ENCODE measurements at regions not wholly inside any gene's neighbourhood (a gene's known extent, or its start where the extent isn't known, plus 50 kb on each side); places are given as distances from the start of the nearest gene placed in this dataset.

DNA sequence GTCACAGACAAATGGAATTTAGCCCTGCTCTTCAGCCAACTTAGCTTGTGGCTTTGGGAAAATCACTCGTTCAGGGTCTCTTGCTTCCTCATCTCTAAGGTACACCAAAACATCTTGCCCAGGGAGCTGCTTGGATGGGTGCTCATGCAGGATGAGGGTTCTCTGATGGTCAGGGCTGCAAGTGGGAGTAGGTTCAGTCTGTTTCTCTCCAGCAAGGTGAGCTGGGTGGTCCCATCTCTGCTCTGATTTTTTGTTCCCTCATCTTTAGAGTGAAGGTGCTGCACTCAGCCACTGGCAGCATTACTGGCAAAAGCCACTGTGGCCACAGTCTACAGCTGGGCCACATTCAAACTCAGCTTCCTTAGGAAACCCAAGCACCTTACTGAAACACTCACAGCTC is 149.9 kb upstream of the GPR26 start:
- POLR2A ChIA-PET: no interaction called here
- Mint-ChIP-seq H3K4me3 (no peak overlapping the region), H3K4me1 (ENCODE audit: low read depth) (no peaks in the 10 kb centered on the region), H3K9me3 (ENCODE audit: insufficient read depth) (no peaks in the 10 kb centered on the region), H3K27ac (no peak overlapping the region), H3K27me3 (ENCODE audit: low read depth) (no peaks in the 10 kb centered on the region), H3K36me3 (ENCODE audit: low read depth) (no peaks in the 10 kb centered on the region)
- no peak for DNase-seq
- ATAC-seq: no peak
- CTCF ChIA-PET: interaction anchor here (0.9 kb wide), 1 partner anchor 42 kb away, joined by 3 read pairs; no protein-coding TSS in a partner anchor

GRCh38 chr10:123517426-123517825 is 148.7 kb upstream of the GPR26 start:
- H3K4me3 Mint-ChIP-seq: no peak overlapping the region
- no peaks in the 10 kb centered on the region for H3K4me1 Mint-ChIP-seq (ENCODE audit: low read depth)
- no peak for DNase-seq
- ATAC-seq: no peak
- H3K27ac Mint-ChIP-seq: no peak overlapping the region
- no peaks in the 10 kb centered on the region for H3K36me3 Mint-ChIP-seq (ENCODE audit: low read depth)
- no peaks in the 10 kb centered on the region for H3K9me3 Mint-ChIP-seq (ENCODE audit: insufficient read depth)
- H3K27me3 Mint-ChIP-seq (ENCODE audit: low read depth): no peaks in the 10 kb centered on the region
- CTCF ChIA-PET: no interaction called here
- POLR2A ChIA-PET: no interaction called here

GRCh38 chr10:123517901-123518300 is 148.3 kb upstream of the GPR26 start:
- Mint-ChIP-seq H3K27ac (no peak overlapping the region), H3K9me3 (ENCODE audit: insufficient read depth) (no peaks in the 10 kb centered on the region), H3K36me3 (ENCODE audit: low read depth) (no peaks in the 10 kb centered on the region), H3K27me3 (ENCODE audit: low read depth) (no peaks in the 10 kb centered on the region), H3K4me1 (ENCODE audit: low read depth) (no peaks in the 10 kb centered on the region), H3K4me3 (no peak overlapping the region)
- no peak for ATAC-seq
- ChIA-PET POLR2A (no interaction called here), CTCF (no interaction called here)
- DNase-seq: no peak

DNA sequence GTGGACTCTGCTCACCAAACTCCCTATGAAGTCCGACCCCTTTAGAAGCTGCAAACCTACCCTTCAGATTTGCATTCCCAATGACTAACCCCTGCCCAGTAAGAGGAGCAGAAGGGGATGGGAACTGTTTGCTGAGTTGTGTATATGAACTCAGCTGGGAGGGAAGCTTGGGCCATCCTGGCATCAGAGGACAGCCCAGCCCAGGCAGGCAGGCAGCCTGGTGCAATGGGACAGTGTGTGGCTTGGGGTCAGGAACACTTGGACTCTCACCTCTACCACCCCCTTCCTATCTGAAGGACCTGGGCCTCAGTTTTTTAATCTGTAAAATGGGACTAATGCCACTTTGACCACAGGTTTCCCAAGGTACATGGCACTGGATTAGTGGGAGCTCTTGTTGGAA is 147.4 kb upstream of the GPR26 start:
- no peaks in the 10 kb centered on the region for H3K9me3 Mint-ChIP-seq (ENCODE audit: insufficient read depth)
- CTCF ChIA-PET: no interaction called here
- no peak overlapping the region for H3K4me3 Mint-ChIP-seq

DNA sequence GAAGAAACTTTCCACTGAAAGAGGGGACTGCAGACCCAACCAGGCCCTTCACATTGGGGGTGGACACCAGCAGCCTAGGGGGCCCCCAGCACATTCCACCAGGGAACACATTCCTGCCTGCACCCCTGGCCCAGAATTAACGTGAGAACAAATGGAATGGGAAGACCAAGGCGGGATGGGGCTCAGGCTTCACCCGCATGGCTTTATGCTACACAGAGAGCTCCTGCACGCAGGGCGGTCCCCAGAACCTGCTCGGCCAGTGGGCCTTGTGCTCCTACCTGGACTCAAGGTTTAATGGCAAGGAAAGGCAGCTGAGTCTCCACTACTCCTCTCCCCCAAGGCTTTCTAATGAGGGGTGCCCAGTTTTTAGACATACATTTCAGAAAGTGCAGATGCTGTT is 146.3 kb upstream of the GPR26 start:
- no peak for DNase-seq
- H3K27ac Mint-ChIP-seq: no peak overlapping the region
- H3K36me3 Mint-ChIP-seq (ENCODE audit: low read depth): no peaks in the 10 kb centered on the region
- no peak for ATAC-seq
- no peaks in the 10 kb centered on the region for H3K4me1 Mint-ChIP-seq (ENCODE audit: low read depth)
- ChIA-PET POLR2A (no interaction called here), CTCF (no interaction called here)
- H3K9me3 Mint-ChIP-seq (ENCODE audit: insufficient read depth): no peaks in the 10 kb centered on the region
- H3K27me3 Mint-ChIP-seq (ENCODE audit: low read depth): no peaks in the 10 kb centered on the region
- no peak overlapping the region for H3K4me3 Mint-ChIP-seq

More for the DNA sequence above, 147.4 kb upstream of the GPR26 start:
- Mint-ChIP-seq H3K4me1 (ENCODE audit: low read depth) (no peaks in the 10 kb centered on the region), H3K27me3 (ENCODE audit: low read depth) (no peaks in the 10 kb centered on the region), H3K27ac (no peak overlapping the region), H3K36me3 (ENCODE audit: low read depth) (no peaks in the 10 kb centered on the region)
- ATAC-seq: no peak
- DNase-seq: no peak
- POLR2A ChIA-PET: no interaction called here

- Mint-ChIP-seq H3K9me3 (ENCODE audit: insufficient read depth) (no peaks in the 10 kb centered on the region), H3K4me3 (no peak overlapping the region), H3K4me1 (ENCODE audit: low read depth) (no peaks in the 10 kb centered on the region), H3K36me3 (ENCODE audit: low read depth) (no peaks in the 10 kb centered on the region), H3K27me3 (ENCODE audit: low read depth) (no peaks in the 10 kb centered on the region), H3K27ac (no peak overlapping the region)
- no peak for ATAC-seq
- POLR2A ChIA-PET: no interaction called here
- CTCF ChIA-PET: no interaction called here
- no peak for DNase-seq
These were observed 145.1 kb upstream of the GPR26 start for GRCh38 chr10:123521076-123521475.

DNA sequence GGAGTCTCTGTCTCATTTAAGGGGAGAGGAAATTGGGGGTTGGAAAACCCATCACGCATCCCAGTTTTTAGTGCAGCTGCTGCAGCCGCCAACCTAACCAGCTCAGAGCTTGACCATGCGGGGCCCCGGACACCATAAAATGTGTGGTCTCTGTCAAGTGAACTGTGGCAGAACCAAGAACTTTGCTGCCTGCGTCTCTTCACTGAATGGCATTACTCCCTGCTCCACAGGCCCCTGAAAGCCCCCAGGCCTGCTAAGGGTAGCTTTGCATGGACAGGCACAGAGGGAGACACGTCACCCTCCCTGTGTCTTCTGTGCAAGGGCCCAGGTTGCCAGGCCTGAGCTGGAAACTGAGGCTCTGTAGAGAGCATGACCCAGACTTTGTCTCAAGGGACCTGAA is 144.6 kb upstream of the GPR26 start:
- no peaks in the 10 kb centered on the region for H3K9me3 Mint-ChIP-seq (ENCODE audit: insufficient read depth)
- no peak for DNase-seq
- no peaks in the 10 kb centered on the region for H3K4me1 Mint-ChIP-seq (ENCODE audit: low read depth)
- H3K4me3 Mint-ChIP-seq: no peak overlapping the region
- ChIA-PET CTCF (no interaction called here), POLR2A (no interaction called here)
- no peaks in the 10 kb centered on the region for H3K36me3 Mint-ChIP-seq (ENCODE audit: low read depth)
- H3K27ac Mint-ChIP-seq: no peak overlapping the region
- no peak for ATAC-seq
- H3K27me3 Mint-ChIP-seq (ENCODE audit: low read depth): no peaks in the 10 kb centered on the region

DNA sequence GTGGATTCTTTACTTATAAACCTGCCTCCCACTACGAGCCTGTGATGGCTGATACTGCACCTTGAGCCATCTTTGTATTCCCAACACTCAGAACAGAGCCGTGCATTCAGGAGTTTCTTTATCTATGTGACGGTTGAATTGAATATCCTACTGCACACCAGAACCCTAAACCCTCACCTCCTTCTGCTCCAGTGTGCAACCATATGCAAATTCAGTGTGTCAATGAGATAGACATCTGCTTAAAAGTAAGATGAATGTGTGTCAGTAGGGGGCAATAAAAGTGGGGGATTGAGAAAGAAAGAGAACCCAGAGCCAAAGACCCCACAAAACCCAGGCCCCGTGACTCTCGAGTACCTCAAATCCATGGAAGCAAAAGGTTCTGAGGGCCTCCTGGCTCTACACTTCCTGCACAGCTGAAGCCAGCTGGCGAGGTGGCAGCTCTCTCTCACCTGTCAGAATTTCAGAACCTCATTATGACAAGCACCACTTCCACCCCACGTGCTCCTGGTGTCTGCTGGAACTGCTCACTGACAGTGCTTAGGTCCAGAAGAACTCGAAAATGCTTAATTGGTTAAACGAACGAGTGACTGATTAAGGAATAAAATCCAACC is 143.3 kb upstream of the GPR26 start:
- Mint-ChIP-seq H3K9me3 (ENCODE audit: insufficient read depth) (no peaks in the 10 kb centered on the region), H3K4me1 (ENCODE audit: low read depth) (no peaks in the 10 kb centered on the region), H3K36me3 (ENCODE audit: low read depth) (no peaks in the 10 kb centered on the region), H3K27ac (no peak overlapping the region), H3K4me3 (no peak overlapping the region), H3K27me3 (ENCODE audit: low read depth) (no peaks in the 10 kb centered on the region)
- DNase-seq (no peak), ATAC-seq (no peak)
- ChIA-PET POLR2A (no interaction called here), CTCF (no interaction called here)

GRCh38 chr10:123523833-123524232 is 142.3 kb upstream of the GPR26 start:
- DNase-seq (no peak), ATAC-seq (no peak)
- Mint-ChIP-seq H3K36me3 (ENCODE audit: low read depth) (no peaks in the 10 kb centered on the region), H3K4me1 (ENCODE audit: low read depth) (no peaks in the 10 kb centered on the region), H3K27me3 (ENCODE audit: low read depth) (no peaks in the 10 kb centered on the region), H3K27ac (no peak overlapping the region), H3K4me3 (no peak overlapping the region), H3K9me3 (ENCODE audit: insufficient read depth) (no peaks in the 10 kb centered on the region)
- CTCF ChIA-PET: no interaction called here
- POLR2A ChIA-PET: no interaction called here

- no peak for ATAC-seq
These were observed 139.6 kb upstream of the GPR26 start for GRCh38 chr10:123526356-123527064.

DNA sequence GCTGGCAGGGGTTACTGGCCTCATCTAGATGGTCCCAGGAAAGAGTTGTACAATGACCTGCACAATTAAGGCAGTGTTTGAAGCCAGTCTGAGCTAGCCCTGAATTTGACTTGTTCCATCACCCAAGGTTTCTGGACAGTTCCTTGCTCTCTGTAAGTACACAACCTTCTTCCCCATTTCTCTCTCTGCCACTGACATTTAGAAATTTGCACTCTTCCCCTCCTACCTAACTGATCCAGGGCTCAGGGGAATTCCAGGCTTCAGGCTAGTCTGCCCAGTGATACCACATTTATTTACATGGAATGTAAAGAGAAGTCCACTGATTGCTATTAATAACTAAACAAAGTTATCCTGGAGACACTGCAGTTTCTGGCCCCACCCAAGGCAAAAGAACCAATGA is 139.0 kb upstream of the GPR26 start:
- ChIA-PET POLR2A (no interaction called here), CTCF (interaction anchor here (1.5 kb wide), 1 partner anchor 13 kb away, joined by 3 read pairs; no protein-coding TSS in a partner anchor)
- Mint-ChIP-seq H3K9me3 (ENCODE audit: insufficient read depth) (no peaks in the 10 kb centered on the region), H3K36me3 (ENCODE audit: low read depth) (no peaks in the 10 kb centered on the region), H3K4me1 (ENCODE audit: low read depth) (no peaks in the 10 kb centered on the region), H3K27me3 (ENCODE audit: low read depth) (no peaks in the 10 kb centered on the region), H3K4me3 (no peak overlapping the region), H3K27ac (no peak overlapping the region)
- ATAC-seq (no peak), DNase-seq (no peak)

More at GRCh38 chr10:123526356-123527064, 139.6 kb upstream of the GPR26 start:
- CTCF ChIA-PET: interaction anchor here (1.5 kb wide), 1 partner anchor 13 kb away, joined by 3 read pairs; no protein-coding TSS in a partner anchor
- no peaks in the 10 kb centered on the region for H3K27me3 Mint-ChIP-seq (ENCODE audit: low read depth)
- no peak overlapping the region for H3K4me3 Mint-ChIP-seq
- no peaks in the 10 kb centered on the region for H3K36me3 Mint-ChIP-seq (ENCODE audit: low read depth)
- H3K27ac Mint-ChIP-seq: no peak overlapping the region
- H3K4me1 Mint-ChIP-seq (ENCODE audit: low read depth): no peaks in the 10 kb centered on the region
- H3K9me3 Mint-ChIP-seq (ENCODE audit: insufficient read depth): no peaks in the 10 kb centered on the region
- no peak for DNase-seq
- POLR2A ChIA-PET: no interaction called here

- H3K27ac Mint-ChIP-seq: no peak overlapping the region
- H3K36me3 Mint-ChIP-seq (ENCODE audit: low read depth): no peaks in the 10 kb centered on the region
- ChIA-PET CTCF (no interaction called here), POLR2A (no interaction called here)
- H3K4me1 Mint-ChIP-seq (ENCODE audit: low read depth): no peaks in the 10 kb centered on the region
- H3K27me3 Mint-ChIP-seq (ENCODE audit: low read depth): peaks cover 7% of the 10 kb centered on the region
- H3K4me3 Mint-ChIP-seq: no peak overlapping the region
- ATAC-seq (no peak), DNase-seq (no peak)
- no peaks in the 10 kb centered on the region for H3K9me3 Mint-ChIP-seq (ENCODE audit: insufficient read depth)
These were observed 136.9 kb upstream of the GPR26 start for GRCh38 chr10:123529146-123529760.

Data from activated CD8-positive, alpha-beta T cell treated with anti-CD3 and anti-CD28 coated beads, Interleukin-2, amount 10 ng/mL, durations not matched to agents 7 days and 5 days (primary cell).